WTC11 (cell line): ENCODE measurements at regions not wholly inside any gene's neighbourhood (a gene's known extent, or its start where the extent isn't known, plus 50 kb on each side); places are given as distances from the start of the nearest gene placed in this dataset.

Experiments
- ATAC-seq: fragments of 200-7000 bp; cut with Tn5 transposase; 2 replicates; pipeline ENCODE4 v1.10.0; 2021; ENCODE audit warnings: mild to moderate bottlenecking, moderate library complexity
- CTCF ChIA-PET: fragments of 300-600 bp; sonication (Branson Sonifier 250); formaldehyde crosslinking; loops from one replicate; lab custom pipeline; 2021; ENCODE audit warnings: antibody characterized with exemption; lab: Charles Lee
- POLR2A ChIA-PET: fragments of 350-600 bp; sonication (Branson Sonifier 250); formaldehyde crosslinking; loops from one replicate; lab custom pipeline; 2021; ENCODE audit warnings: antibody characterized with exemption; lab: Charles Lee
- DNase-seq: peaks from one replicate; pipeline ENCODE4 v3.0.0; 2021; ENCODE audit warnings: low spot score
- H3K27ac Mint-ChIP-seq: 2 replicates; pipeline ENCODE4 v1.8.0; 2021; ENCODE audit warnings: mixed read lengths
- H3K27me3 Mint-ChIP-seq: 2 replicates; pipeline ENCODE4 v1.8.0; 2021; ENCODE audit warnings: low read depth, mild to moderate bottlenecking, moderate library complexity, mixed read lengths
- H3K36me3 Mint-ChIP-seq: 2 replicates; pipeline ENCODE4 v1.8.0; 2021; ENCODE audit warnings: mixed read lengths
- H3K4me1 Mint-ChIP-seq: 2 replicates; pipeline ENCODE4 v1.8.0; 2022; ENCODE audit warnings: mixed read lengths
- H3K4me3 Mint-ChIP-seq: 2 replicates; pipeline ENCODE4 v1.8.0; 2021; ENCODE audit warnings: mild to moderate bottlenecking, moderate library complexity, mixed read lengths
- H3K9me3 Mint-ChIP-seq: 2 replicates; pipeline ENCODE4 v1.8.0; 2021; ENCODE audit warnings: mixed read lengths
- HMGA2 ChIP-seq: fragments of 250-450 bp; sonication (Bioruptor Pico); IDR thresholded peaks from 2 replicates; pipeline ENCODE4 v1.4.0; 2021; ENCODE audit warnings: mild to moderate bottlenecking, moderate library complexity
- MYBL2 ChIP-seq: sonication (generic); formaldehyde crosslinking; IDR thresholded peaks from 2 replicates; pipeline ENCODE4 v1.8.1; 2023; ENCODE audit warnings: mild to moderate bottlenecking, moderate library complexity, missing genetic modification reagents
- NFATC4 ChIP-seq: fragments of 250-450 bp; sonication (Bioruptor Pico); IDR thresholded peaks from 2 replicates; pipeline ENCODE4 v1.9.0; 2021; ENCODE audit warnings: mild to moderate bottlenecking
- NR1H2 ChIP-seq: sonication (generic); formaldehyde crosslinking; IDR thresholded peaks from 2 replicates; pipeline ENCODE4 v1.9.0; 2021; ENCODE audit warnings: mild to moderate bottlenecking, moderate library complexity, missing genetic modification reagents
- PRRX2 ChIP-seq: fragments of 250-450 bp; sonication (Bioruptor Pico); IDR thresholded peaks from 2 replicates; pipeline ENCODE4 v1.8.0; 2021; ENCODE audit warnings: mild to moderate bottlenecking
- RELA ChIP-seq: sonication (generic); formaldehyde crosslinking; IDR thresholded peaks from 2 replicates; pipeline ENCODE4 v1.8.1; 2022; ENCODE audit warnings: missing genetic modification reagents, mild to moderate bottlenecking, borderline replicate concordance
- RORB ChIP-seq: fragments of 250-450 bp; sonication (Bioruptor Pico); IDR thresholded peaks from 2 replicates; pipeline ENCODE4 v1.9.0; 2021; ENCODE audit warnings: mild to moderate bottlenecking
- SMAD3 ChIP-seq: sonication (generic); formaldehyde crosslinking; IDR thresholded peaks from 2 replicates; pipeline ENCODE4 v1.8.0; 2022; ENCODE audit warnings: missing genetic modification reagents, mild to moderate bottlenecking, borderline replicate concordance
- ZNF138 ChIP-seq: sonication (generic); formaldehyde crosslinking; conservative IDR thresholded peaks from 2 replicates; pipeline ENCODE4 v1.8.1; 2022; ENCODE audit warnings: mild to moderate bottlenecking, moderate library complexity, missing genetic modification reagents
- ZNF232 ChIP-seq: sonication (generic); formaldehyde crosslinking; IDR thresholded peaks from 2 replicates; pipeline ENCODE4 v1.8.0; 2022; ENCODE audit warnings: mild to moderate bottlenecking, missing genetic modification reagents
- TF ChIP-seq, protein P1 (sequence below): sonication (generic); formaldehyde crosslinking; IDR thresholded peaks from 2 replicates; pipeline ENCODE4 v1.8.1; 2023; ENCODE audit warnings: mild to moderate bottlenecking, missing genetic modification reagents, moderate library complexity
- TF ChIP-seq, protein P2 (sequence below): sonication (generic); formaldehyde crosslinking; IDR thresholded peaks from 2 replicates; pipeline ENCODE4 v1.8.1; 2023; ENCODE audit warnings: mild to moderate bottlenecking, missing genetic modification reagents
- TF ChIP-seq, protein P3 (sequence below): sonication (generic); formaldehyde crosslinking; IDR thresholded peaks from 2 replicates; pipeline ENCODE4 v1.8.1; 2022; ENCODE audit warnings: low read depth, mild to moderate bottlenecking, moderate library complexity, missing genetic modification reagents, borderline replicate concordance
- TF ChIP-seq, protein P4 (sequence below): fragments of 250-450 bp; sonication (Bioruptor Pico); IDR thresholded peaks from 2 replicates; pipeline ENCODE4 v1.9.0; 2021; ENCODE audit warnings: moderate library complexity, mild to moderate bottlenecking, inconsistent platforms, borderline replicate concordance
- TF ChIP-seq, protein P5 (sequence below): sonication (generic); formaldehyde crosslinking; IDR thresholded peaks from 2 replicates; pipeline ENCODE4 v1.8.1; 2023; ENCODE audit warnings: mild to moderate bottlenecking, missing genetic modification reagents
- TF ChIP-seq, protein P6 (sequence below): sonication (generic); formaldehyde crosslinking; IDR thresholded peaks from 2 replicates; pipeline ENCODE4 v1.8.1; 2023; ENCODE audit warnings: mild to moderate bottlenecking, missing genetic modification reagents, moderate library complexity
- TF ChIP-seq, protein P7 (sequence below): sonication (generic); formaldehyde crosslinking; IDR thresholded peaks from 2 replicates; pipeline ENCODE4 v1.8.0; 2022; ENCODE audit warnings: mild to moderate bottlenecking, missing genetic modification reagents
- TF ChIP-seq, protein P8 (sequence below): sonication (generic); formaldehyde crosslinking; IDR thresholded peaks from 2 replicates; pipeline ENCODE4 v1.8.0; 2023; ENCODE audit warnings: mild to moderate bottlenecking, missing genetic modification reagents

DNA sequence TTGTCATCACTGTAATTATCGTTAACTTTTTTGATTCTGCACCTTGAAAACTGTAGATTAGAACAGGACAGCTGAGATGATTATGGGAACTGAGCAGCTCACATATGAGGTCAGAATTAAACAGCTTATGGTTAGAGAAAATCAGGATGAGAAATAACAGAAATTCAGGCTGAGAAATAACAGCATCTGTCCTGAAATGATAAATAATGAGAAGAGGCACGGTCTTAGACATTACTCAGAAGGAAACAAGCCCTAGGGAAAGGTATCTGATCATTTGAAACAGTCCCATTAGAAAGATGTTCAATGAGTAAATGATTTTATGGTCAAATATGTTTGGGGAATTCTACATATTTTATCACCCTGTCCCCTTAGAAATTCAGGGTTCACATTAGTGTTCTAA is 65.6 kb upstream of the PCGF5 start:
- peaks cover 40% of the 10 kb centered on the region for H3K27me3 Mint-ChIP-seq
- no peaks in the 10 kb centered on the region for H3K36me3 Mint-ChIP-seq
- H3K27ac Mint-ChIP-seq: no peak overlapping the region
- POLR2A ChIA-PET: no interaction called here
- ATAC-seq: no peak
- no peak for DNase-seq
- no peaks in the 10 kb centered on the region for H3K9me3 Mint-ChIP-seq
- TF ChIP-seq MYBL2: no peak
- no peak for TF ChIP-seq RORB
- TF ChIP-seq, protein P1, sequence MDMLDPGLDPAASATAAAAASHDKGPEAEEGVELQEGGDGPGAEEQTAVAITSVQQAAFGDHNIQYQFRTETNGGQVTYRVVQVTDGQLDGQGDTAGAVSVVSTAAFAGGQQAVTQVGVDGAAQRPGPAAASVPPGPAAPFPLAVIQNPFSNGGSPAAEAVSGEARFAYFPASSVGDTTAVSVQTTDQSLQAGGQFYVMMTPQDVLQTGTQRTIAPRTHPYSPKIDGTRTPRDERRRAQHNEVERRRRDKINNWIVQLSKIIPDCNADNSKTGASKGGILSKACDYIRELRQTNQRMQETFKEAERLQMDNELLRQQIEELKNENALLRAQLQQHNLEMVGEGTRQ (CRISPR knock-in tag): no peak
- TF ChIP-seq, protein P2, sequence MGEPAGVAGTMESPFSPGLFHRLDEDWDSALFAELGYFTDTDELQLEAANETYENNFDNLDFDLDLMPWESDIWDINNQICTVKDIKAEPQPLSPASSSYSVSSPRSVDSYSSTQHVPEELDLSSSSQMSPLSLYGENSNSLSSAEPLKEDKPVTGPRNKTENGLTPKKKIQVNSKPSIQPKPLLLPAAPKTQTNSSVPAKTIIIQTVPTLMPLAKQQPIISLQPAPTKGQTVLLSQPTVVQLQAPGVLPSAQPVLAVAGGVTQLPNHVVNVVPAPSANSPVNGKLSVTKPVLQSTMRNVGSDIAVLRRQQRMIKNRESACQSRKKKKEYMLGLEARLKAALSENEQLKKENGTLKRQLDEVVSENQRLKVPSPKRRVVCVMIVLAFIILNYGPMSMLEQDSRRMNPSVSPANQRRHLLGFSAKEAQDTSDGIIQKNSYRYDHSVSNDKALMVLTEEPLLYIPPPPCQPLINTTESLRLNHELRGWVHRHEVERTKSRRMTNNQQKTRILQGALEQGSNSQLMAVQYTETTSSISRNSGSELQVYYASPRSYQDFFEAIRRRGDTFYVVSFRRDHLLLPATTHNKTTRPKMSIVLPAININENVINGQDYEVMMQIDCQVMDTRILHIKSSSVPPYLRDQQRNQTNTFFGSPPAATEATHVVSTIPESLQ (CRISPR knock-in tag): no peak
- no peak for TF ChIP-seq ZNF138
- TF ChIP-seq, protein P3, sequence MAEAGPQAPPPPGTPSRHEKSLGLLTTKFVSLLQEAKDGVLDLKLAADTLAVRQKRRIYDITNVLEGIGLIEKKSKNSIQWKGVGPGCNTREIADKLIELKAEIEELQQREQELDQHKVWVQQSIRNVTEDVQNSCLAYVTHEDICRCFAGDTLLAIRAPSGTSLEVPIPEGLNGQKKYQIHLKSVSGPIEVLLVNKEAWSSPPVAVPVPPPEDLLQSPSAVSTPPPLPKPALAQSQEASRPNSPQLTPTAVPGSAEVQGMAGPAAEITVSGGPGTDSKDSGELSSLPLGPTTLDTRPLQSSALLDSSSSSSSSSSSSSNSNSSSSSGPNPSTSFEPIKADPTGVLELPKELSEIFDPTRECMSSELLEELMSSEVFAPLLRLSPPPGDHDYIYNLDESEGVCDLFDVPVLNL (CRISPR knock-in tag): no peak
- TF ChIP-seq, protein P4, sequence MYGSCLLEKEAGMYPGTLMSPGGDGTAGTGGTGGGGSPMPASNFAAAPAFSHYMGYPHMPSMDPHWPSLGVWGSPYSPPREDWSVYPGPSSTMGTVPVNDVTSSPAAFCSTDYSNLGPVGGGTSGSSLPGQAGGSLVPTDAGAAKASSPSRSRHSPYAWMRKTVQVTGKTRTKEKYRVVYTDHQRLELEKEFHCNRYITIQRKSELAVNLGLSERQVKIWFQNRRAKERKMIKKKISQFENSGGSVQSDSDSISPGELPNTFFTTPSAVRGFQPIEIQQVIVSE (CRISPR knock-in tag): no peak
- TF ChIP-seq, protein P5, sequence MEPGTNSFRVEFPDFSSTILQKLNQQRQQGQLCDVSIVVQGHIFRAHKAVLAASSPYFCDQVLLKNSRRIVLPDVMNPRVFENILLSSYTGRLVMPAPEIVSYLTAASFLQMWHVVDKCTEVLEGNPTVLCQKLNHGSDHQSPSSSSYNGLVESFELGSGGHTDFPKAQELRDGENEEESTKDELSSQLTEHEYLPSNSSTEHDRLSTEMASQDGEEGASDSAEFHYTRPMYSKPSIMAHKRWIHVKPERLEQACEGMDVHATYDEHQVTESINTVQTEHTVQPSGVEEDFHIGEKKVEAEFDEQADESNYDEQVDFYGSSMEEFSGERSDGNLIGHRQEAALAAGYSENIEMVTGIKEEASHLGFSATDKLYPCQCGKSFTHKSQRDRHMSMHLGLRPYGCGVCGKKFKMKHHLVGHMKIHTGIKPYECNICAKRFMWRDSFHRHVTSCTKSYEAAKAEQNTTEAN: no peak
- TF ChIP-seq SMAD3 (CRISPR knock-in tag): no peak
- no peak for TF ChIP-seq RELA
- no peak for TF ChIP-seq HMGA2 (CRISPR knock-in tag)
- TF ChIP-seq, protein P6, sequence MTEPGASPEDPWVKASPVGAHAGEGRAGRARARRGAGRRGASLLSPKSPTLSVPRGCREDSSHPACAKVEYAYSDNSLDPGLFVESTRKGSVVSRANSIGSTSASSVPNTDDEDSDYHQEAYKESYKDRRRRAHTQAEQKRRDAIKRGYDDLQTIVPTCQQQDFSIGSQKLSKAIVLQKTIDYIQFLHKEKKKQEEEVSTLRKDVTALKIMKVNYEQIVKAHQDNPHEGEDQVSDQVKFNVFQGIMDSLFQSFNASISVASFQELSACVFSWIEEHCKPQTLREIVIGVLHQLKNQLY (CRISPR knock-in tag): no peak
- TF ChIP-seq NR1H2 (CRISPR knock-in tag): no peak
- TF ChIP-seq, protein P7, sequence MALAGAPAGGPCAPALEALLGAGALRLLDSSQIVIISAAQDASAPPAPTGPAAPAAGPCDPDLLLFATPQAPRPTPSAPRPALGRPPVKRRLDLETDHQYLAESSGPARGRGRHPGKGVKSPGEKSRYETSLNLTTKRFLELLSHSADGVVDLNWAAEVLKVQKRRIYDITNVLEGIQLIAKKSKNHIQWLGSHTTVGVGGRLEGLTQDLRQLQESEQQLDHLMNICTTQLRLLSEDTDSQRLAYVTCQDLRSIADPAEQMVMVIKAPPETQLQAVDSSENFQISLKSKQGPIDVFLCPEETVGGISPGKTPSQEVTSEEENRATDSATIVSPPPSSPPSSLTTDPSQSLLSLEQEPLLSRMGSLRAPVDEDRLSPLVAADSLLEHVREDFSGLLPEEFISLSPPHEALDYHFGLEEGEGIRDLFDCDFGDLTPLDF (CRISPR knock-in tag): no peak
- TF ChIP-seq ZNF232 (CRISPR knock-in tag): no peak
- no peak for TF ChIP-seq NFATC4 (CRISPR knock-in tag)
- no peak for TF ChIP-seq PRRX2 (CRISPR knock-in tag)
- TF ChIP-seq, protein P8, sequence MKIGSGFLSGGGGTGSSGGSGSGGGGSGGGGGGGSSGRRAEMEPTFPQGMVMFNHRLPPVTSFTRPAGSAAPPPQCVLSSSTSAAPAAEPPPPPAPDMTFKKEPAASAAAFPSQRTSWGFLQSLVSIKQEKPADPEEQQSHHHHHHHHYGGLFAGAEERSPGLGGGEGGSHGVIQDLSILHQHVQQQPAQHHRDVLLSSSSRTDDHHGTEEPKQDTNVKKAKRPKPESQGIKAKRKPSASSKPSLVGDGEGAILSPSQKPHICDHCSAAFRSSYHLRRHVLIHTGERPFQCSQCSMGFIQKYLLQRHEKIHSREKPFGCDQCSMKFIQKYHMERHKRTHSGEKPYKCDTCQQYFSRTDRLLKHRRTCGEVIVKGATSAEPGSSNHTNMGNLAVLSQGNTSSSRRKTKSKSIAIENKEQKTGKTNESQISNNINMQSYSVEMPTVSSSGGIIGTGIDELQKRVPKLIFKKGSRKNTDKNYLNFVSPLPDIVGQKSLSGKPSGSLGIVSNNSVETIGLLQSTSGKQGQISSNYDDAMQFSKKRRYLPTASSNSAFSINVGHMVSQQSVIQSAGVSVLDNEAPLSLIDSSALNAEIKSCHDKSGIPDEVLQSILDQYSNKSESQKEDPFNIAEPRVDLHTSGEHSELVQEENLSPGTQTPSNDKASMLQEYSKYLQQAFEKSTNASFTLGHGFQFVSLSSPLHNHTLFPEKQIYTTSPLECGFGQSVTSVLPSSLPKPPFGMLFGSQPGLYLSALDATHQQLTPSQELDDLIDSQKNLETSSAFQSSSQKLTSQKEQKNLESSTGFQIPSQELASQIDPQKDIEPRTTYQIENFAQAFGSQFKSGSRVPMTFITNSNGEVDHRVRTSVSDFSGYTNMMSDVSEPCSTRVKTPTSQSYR: no peak
- no peaks in the 10 kb centered on the region for H3K4me1 Mint-ChIP-seq
- CTCF ChIA-PET: no interaction called here
- no peak overlapping the region for H3K4me3 Mint-ChIP-seq
